Stimulated activated CD4-positive, alpha-beta T cell treated with anti-CD3 and anti-CD28 coated beads, TNF-alpha, amount 100 ng/mL, for 24 hours (primary cell): ENCODE measurements at regions not wholly inside any gene's neighbourhood (a gene's known extent, or its start where the extent isn't known, plus 50 kb on each side); places are given as distances from the start of the nearest gene placed in this dataset.

Experiments used
- DNase-seq, 3 experiments: peaks; one replicate each; pipeline ENCODE4 v3.0.0-alpha.2; 2020; ENCODE audit warnings: low read depth in 3 of 3

- no peak for DNase-seq
Measured at GRCh38 chr10:3904419-3904960, 119.5 kb upstream of the KLF6 start.

GRCh38 chr10:3902809-3903410 is 117.9 kb upstream of the KLF6 start:
- DNase-seq = no peak

GRCh38 chr10:3902054-3902808 is 117.2 kb upstream of the KLF6 start:
- peak in 1 of 3 experiments; percentile 15 for DNase-seq

GRCh38 chr10:3901370-3901769 is 116.4 kb upstream of the KLF6 start:
- no peak for DNase-seq

GRCh38 chr10:3900391-3900790 is 115.4 kb upstream of the KLF6 start:
- DNase-seq = no peak

GRCh38 chr10:3898821-3899220 is 113.8 kb upstream of the KLF6 start:
- DNase-seq = no peak

- no peak for DNase-seq
Measured at GRCh38 chr10:3897156-3897555, 112.1 kb upstream of the KLF6 start.

- no peak for DNase-seq
Measured at GRCh38 chr10:3896161-3896560, 111.2 kb upstream of the KLF6 start.

- no peak for DNase-seq
Measured at GRCh38 chr10:3895045-3895631, 110.1 kb upstream of the KLF6 start.

- DNase-seq = no peak
Measured at GRCh38 chr10:3893901-3894563, 109.0 kb upstream of the KLF6 start.

- DNase-seq = no peak
Measured at GRCh38 chr10:3892440-3893425, 107.7 kb upstream of the KLF6 start.

GRCh38 chr10:3891396-3891795 is 106.4 kb upstream of the KLF6 start:
- no peak for DNase-seq

- no peak for DNase-seq
Measured at GRCh38 chr10:3890602-3891352, 105.8 kb upstream of the KLF6 start.

GRCh38 chr10:3889961-3890522 is 105.0 kb upstream of the KLF6 start:
- no peak for DNase-seq

GRCh38 chr10:3887885-3888476 is 103.0 kb upstream of the KLF6 start:
- DNase-seq = peak in 2 of 3 experiments; percentile 38 to 49

- DNase-seq = no peak
Measured at GRCh38 chr10:3887404-3887803, 102.4 kb upstream of the KLF6 start.

- DNase-seq = no peak
Measured at GRCh38 chr10:3886641-3887251, 101.7 kb upstream of the KLF6 start.

- no peak for DNase-seq
Measured at GRCh38 chr10:3886191-3886590, 101.2 kb upstream of the KLF6 start.

- DNase-seq = no peak
Measured at GRCh38 chr10:3882855-3883254, 97.8 kb upstream of the KLF6 start.
